ENCODE measurements at regions not wholly inside any gene's neighbourhood (a gene's known extent, or its start where the extent isn't known, plus 50 kb on each side); places are given as distances from the start of the nearest gene placed in this dataset.

- WGBS, 2 donors: 76 to 83% methylated on average over 4 of the region's 4 CpGs
- H3K4me3 ChIP-seq: no peak overlapping the region
- no peaks in the 10 kb centered on the region for H3K36me3 ChIP-seq
- intact Hi-C loops (cut with DNase I): no loop called here
- H3K9me3 ChIP-seq: no peaks in the 10 kb centered on the region
- no peak for DNase-seq
- TF ChIP-seq POLR2A (IDR thresholded peaks at IDR 0.05): no peak
- no peak for TF ChIP-seq CTCF (IDR thresholded peaks at IDR 0.05)
- no peaks in the 10 kb centered on the region for H3K27me3 ChIP-seq
- no peak overlapping the region for H3K27ac ChIP-seq
- no peaks in the 10 kb centered on the region for H3K4me1 ChIP-seq
Observed at GRCh38 chr5:92002721-92003274, 619.7 kb upstream of the ARRDC3 start.

- Histone ChIP-seq H3K9me3 (no peaks in the 10 kb centered on the region), H3K4me1 (no peaks in the 10 kb centered on the region), H3K27me3 (no peaks in the 10 kb centered on the region), H3K27ac (no peak overlapping the region), H3K4me3 (no peak overlapping the region), H3K36me3 (no peaks in the 10 kb centered on the region)
- no peak for DNase-seq
- no peak for TF ChIP-seq CTCF (IDR thresholded peaks at IDR 0.05)
- no peak for TF ChIP-seq POLR2A (IDR thresholded peaks at IDR 0.05)
- 61 to 64% methylated on average over 3 of the region's 3 CpGs for WGBS, 2 donors
- intact Hi-C loops (cut with DNase I): no loop called here
Observed at GRCh38 chr5:91998774-91999173, 615.7 kb upstream of the ARRDC3 start.

- H3K27me3 ChIP-seq: no peaks in the 10 kb centered on the region
Observed at GRCh38 chr5:91983869-91984268, 600.8 kb upstream of the ARRDC3 start.

GRCh38 chr5:91978221-91978882 lies 595.2 kb upstream of the ARRDC3 start:
- intact Hi-C loops (cut with DNase I): no loop called here
- WGBS, 2 donors: 82 to 88% methylated on average over 2 of the region's 2 CpGs
- H3K27me3 ChIP-seq: no peaks in the 10 kb centered on the region
- H3K4me1 ChIP-seq: no peaks in the 10 kb centered on the region
- H3K36me3 ChIP-seq: no peaks in the 10 kb centered on the region
- no peak for TF ChIP-seq CTCF (IDR thresholded peaks at IDR 0.05)
- TF ChIP-seq POLR2A (IDR thresholded peaks at IDR 0.05): no peak
- no peaks in the 10 kb centered on the region for H3K9me3 ChIP-seq
- no peak for DNase-seq
- H3K4me3 ChIP-seq: no peak overlapping the region
- H3K27ac ChIP-seq: no peak overlapping the region

More at GRCh38 chr5:91983869-91984268, 600.8 kb upstream of the ARRDC3 start:
- DNase-seq: no peak
- Histone ChIP-seq H3K4me3 (no peak overlapping the region), H3K36me3 (no peaks in the 10 kb centered on the region), H3K9me3 (no peaks in the 10 kb centered on the region), H3K4me1 (no peaks in the 10 kb centered on the region), H3K27ac (no peak overlapping the region)
- WGBS, 2 donors: 80 to 100% methylated on average over 1 of the region's 1 CpG
- intact Hi-C loops (cut with DNase I): no loop called here
- no peak for TF ChIP-seq CTCF (IDR thresholded peaks at IDR 0.05)
- no peak for TF ChIP-seq POLR2A (IDR thresholded peaks at IDR 0.05)

- intact Hi-C loops (cut with DNase I): no loop called here
- no peak overlapping the region for H3K27ac ChIP-seq
- H3K36me3 ChIP-seq: no peaks in the 10 kb centered on the region
- H3K9me3 ChIP-seq: no peaks in the 10 kb centered on the region
- H3K4me3 ChIP-seq: no peak overlapping the region
- TF ChIP-seq CTCF (IDR thresholded peaks at IDR 0.05): no peak
- TF ChIP-seq POLR2A (IDR thresholded peaks at IDR 0.05): no peak
- DNase-seq: no peak
- H3K27me3 ChIP-seq: no peaks in the 10 kb centered on the region
- no peaks in the 10 kb centered on the region for H3K4me1 ChIP-seq
Observed at GRCh38 chr5:91977579-91977978, 594.5 kb upstream of the ARRDC3 start.
